ENCODE measurements at regions not wholly inside any gene's neighbourhood (a gene's known extent, or its start where the extent isn't known, plus 50 kb on each side); places are given as distances from the start of the nearest gene placed in this dataset.

DNA sequence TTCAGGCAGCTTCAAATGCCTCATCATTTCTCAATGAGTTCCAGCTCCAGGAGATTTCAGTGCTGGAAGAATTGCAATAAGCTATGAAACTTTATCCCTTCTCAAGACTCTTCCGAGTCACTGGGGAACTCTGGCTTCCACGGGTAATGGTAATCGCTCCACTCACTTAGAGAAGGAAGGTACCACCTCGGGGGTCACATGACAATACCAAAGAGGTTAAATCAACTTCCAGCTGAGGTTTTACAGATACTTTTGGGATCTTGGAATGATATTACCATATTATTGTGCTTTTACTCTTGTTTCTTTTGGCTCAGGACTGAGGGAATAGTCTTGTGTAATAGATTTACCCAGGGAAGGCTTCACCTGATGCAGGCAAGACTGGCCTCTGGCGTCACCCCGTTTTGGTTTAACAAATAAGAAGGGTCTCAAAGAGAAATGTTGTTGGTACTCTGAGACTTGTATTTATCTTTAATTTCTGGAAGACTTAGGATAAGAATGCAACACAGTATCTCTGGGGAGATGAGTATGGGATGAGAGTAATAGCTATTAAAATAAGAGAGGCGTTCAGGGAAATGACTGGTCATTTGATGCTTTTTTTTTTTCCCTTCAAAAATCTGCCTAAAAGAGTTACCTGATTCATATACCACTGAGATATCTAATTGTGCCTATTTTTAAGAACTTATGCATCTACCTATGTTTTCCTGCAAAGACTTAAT, 316.9 kb upstream of the ZEB2 start:
- DNase-seq (ENCODE audit: extremely low read depth, low read depth): no peak
- TF ChIP-seq, protein P1, sequence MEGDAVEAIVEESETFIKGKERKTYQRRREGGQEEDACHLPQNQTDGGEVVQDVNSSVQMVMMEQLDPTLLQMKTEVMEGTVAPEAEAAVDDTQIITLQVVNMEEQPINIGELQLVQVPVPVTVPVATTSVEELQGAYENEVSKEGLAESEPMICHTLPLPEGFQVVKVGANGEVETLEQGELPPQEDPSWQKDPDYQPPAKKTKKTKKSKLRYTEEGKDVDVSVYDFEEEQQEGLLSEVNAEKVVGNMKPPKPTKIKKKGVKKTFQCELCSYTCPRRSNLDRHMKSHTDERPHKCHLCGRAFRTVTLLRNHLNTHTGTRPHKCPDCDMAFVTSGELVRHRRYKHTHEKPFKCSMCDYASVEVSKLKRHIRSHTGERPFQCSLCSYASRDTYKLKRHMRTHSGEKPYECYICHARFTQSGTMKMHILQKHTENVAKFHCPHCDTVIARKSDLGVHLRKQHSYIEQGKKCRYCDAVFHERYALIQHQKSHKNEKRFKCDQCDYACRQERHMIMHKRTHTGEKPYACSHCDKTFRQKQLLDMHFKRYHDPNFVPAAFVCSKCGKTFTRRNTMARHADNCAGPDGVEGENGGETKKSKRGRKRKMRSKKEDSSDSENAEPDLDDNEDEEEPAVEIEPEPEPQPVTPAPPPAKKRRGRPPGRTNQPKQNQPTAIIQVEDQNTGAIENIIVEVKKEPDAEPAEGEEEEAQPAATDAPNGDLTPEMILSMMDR (IDR thresholded peaks at IDR 0.05; ENCODE audit: low read depth, low read length, missing control alignments): no peak
- H3K4me3 ChIP-seq (replicated peaks; ENCODE audit: low read depth, low read length): no peak overlapping the region

DNA sequence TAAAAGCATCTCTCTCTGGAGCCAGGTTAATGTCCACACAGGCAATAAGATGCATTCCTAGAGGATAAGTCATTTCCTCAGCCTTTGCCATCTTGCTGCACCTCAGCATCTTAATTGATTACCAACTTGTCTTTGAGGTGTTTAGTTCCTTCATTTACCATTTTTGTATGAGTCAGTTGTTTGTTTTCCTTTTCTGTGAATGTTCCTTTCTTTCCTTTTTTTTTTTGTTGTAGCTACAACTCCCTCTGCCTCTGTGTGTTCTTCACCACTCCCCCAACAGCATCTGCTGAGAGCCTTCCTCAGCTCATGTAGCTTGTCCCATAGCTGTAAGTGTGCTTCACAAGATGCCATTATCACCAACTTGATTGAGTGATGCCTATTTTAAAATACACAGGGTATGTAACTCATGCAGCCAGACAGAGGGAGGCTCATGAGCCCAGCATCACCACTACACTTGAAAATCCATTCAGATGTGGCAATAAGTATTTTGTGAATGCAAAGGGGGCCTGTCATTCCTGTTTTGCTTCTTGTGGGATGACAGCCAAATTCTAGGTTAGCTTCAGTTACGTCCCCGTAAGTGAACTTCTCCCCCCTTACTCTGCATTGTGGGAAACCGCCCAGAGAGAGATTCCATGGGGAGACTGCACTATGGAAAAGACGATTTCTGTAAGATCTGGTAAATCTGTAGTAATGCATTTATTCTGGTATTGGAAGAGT, 315.9 kb upstream of the ZEB2 start:
- H3K4me3 ChIP-seq (replicated peaks; ENCODE audit: low read depth, low read length): peak overlapping the region; percentile 9; the same call in 1 of the 2 replicates
- TF ChIP-seq, protein P1 (IDR thresholded peaks at IDR 0.05; ENCODE audit: low read depth, low read length, missing control alignments): no peak
- no peak for DNase-seq (ENCODE audit: extremely low read depth, low read depth)

DNA sequence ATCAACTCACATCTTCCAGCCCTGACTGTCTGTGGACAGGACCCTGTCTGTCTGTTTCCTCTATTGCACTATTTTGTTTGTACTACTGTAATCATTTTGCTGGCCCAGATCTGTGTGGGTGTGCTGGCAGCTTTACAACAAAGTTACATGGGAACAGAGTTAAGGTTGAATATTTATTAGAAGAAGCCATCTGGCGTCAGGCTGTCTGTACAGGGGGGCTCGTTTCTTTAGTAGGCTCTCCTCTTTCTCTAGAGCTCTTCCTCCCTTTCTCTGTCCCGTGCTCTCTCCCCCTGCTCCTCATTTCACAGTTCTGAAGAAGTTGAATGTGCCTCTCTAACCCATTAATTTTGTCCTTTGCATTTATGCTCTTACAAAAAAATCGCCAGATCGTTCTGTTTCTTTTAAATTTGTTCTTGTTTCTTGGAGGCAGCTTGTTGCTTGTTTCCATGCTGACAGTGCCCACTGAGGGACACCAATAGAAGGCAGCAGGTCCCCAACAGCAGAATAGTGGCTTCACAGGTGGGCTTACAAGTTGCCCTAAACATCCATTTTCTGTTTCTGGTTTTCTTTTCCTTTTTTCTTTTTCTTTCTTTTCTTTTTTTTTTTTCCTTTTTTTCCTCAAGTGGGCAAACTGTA, 315.2 kb upstream of the ZEB2 start:
- DNase-seq (ENCODE audit: extremely low read depth, low read depth): peak; percentile 64
- H3K4me3 ChIP-seq (replicated peaks; ENCODE audit: low read depth, low read length): peak overlapping the region; percentile 9; the same call in 1 of the 2 replicates
- TF ChIP-seq, protein P1 (IDR thresholded peaks at IDR 0.05; ENCODE audit: low read depth, low read length, missing control alignments): no peak

DNA sequence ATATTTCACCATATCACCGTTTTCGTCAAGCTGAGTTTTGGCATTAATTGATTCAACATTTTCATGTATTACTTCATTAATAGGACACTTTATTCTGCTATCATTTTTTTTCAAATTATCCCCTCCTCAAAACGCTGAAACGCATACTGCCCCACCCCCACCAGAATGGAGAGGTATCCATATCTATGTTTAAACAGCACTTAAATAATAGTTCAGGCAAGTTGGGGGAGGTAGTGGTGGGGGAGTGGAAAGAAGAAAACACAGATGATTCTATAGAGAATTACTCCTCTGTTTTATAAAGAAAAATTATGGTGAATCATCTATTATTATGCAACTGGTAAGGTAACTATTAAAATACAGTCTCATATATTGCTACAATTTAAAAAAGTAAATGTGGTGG, 314.4 kb upstream of the ZEB2 start:
- DNase-seq (ENCODE audit: extremely low read depth, low read depth): no peak
- TF ChIP-seq, protein P1 (IDR thresholded peaks at IDR 0.05; ENCODE audit: low read depth, low read length, missing control alignments): no peak
- no peak overlapping the region for H3K4me3 ChIP-seq (replicated peaks; ENCODE audit: low read depth, low read length)

DNA sequence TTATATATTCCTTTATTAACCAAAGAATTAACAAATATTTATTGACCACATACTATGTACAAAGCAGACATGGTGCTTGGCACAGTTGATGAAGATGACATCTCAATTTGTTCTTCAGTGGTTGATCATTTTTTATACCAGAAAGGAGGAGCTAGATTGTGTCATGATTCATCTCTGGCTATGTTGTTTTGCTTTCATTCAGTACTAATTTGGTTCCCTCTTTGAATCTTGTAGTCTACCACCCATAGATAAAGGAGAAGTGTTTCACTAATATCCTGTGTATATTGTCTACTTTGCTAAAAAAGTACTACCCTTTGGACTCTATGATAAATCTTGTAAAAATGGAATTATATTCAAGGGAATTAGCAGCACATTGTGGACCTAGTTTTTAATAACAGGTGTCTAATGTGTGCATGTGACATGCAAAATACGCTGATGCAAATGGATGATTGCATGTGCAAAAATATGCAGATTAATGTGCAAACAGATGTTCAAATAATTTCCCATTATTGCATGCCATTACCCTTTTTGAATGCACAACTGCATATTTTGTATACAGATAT, 313.2 kb upstream of the ZEB2 start:
- H3K4me3 ChIP-seq (replicated peaks; ENCODE audit: low read depth, low read length): no peak overlapping the region
- DNase-seq (ENCODE audit: extremely low read depth, low read depth): no peak
- TF ChIP-seq, protein P1 (IDR thresholded peaks at IDR 0.05; ENCODE audit: low read depth, low read length, missing control alignments): no peak

DNA sequence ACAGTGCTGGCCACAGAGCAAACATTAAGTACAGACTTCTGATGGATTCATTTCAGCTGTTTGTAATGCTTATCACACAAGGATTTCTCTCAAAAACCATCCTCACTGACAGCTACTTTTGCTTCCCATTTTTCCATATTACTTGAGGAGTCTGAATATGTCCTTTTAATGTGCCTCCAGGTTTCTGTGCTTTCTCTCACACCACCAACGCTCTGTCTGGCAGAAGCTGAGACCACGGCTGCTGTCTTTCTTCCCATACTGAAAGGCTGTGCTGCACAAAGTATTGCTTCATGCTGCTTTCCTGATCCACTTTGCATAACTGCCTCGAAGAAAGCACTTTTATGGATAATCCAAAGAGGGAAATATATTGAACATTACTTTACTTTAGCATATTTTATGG, 312.1 kb upstream of the ZEB2 start:
- H3K4me3 ChIP-seq (replicated peaks; ENCODE audit: low read depth, low read length): no peak overlapping the region
- TF ChIP-seq, protein P1 (IDR thresholded peaks at IDR 0.05; ENCODE audit: low read depth, low read length, missing control alignments): no peak
- DNase-seq (ENCODE audit: extremely low read depth, low read depth): no peak

Measured in HFF-Myc (cell line).